ENCODE measurements at regions not wholly inside any gene's neighbourhood (a gene's known extent, or its start where the extent isn't known, plus 50 kb on each side); places are given as distances from the start of the nearest gene placed in this dataset.

- intact Hi-C loops (cut with micrococcal nuclease; ENCODE audit: unreplicated experiment) = loop anchor here (10.0 kb wide), 1 partner anchor 256 kb away; no protein-coding TSS in a partner anchor
- CTCF ChIA-PET = no interaction called here
- peaks cover 8% of the 10 kb centered on the region for H3K4me1 Mint-ChIP-seq (ENCODE audit: low read depth, unreplicated experiment)
- TF ChIP-seq CTCF (IDR thresholded peaks at IDR 0.05; ENCODE audit: unreplicated experiment) = no peak
- H3K27ac Mint-ChIP-seq (ENCODE audit: unreplicated experiment) = no peak overlapping the region
- H3K9me3 Mint-ChIP-seq (ENCODE audit: low read depth, unreplicated experiment) = no peaks in the 10 kb centered on the region
- H3K36me3 Mint-ChIP-seq (ENCODE audit: insufficient read depth, unreplicated experiment) = no peaks in the 10 kb centered on the region
- DNase-seq = no peak
- no TSS peak for BruUV-seq (replicated peaks)
- H3K27me3 Mint-ChIP-seq (ENCODE audit: unreplicated experiment) = peaks cover 16% of the 10 kb centered on the region
- H3K4me3 Mint-ChIP-seq (ENCODE audit: low read depth, unreplicated experiment) = no peak overlapping the region
Measured at GRCh38 chr10:78938695-78939672, 129.8 kb upstream of the ZMIZ1 start.

GRCh38 chr10:78942091-78942501 lies 126.7 kb upstream of the ZMIZ1 start:
- no peak for TF ChIP-seq CTCF (IDR thresholded peaks at IDR 0.05; ENCODE audit: unreplicated experiment)
- Mint-ChIP-seq H3K27ac (ENCODE audit: unreplicated experiment) (no peak overlapping the region), H3K9me3 (ENCODE audit: low read depth, unreplicated experiment) (no peaks in the 10 kb centered on the region), H3K36me3 (ENCODE audit: insufficient read depth, unreplicated experiment) (no peaks in the 10 kb centered on the region), H3K4me1 (ENCODE audit: low read depth, unreplicated experiment) (peaks cover 8% of the 10 kb centered on the region), H3K27me3 (ENCODE audit: unreplicated experiment) (peaks cover 24% of the 10 kb centered on the region), H3K4me3 (ENCODE audit: low read depth, unreplicated experiment) (no peak overlapping the region)
- BruUV-seq (replicated peaks) = no TSS peak
- CTCF ChIA-PET = no interaction called here
- no peak for DNase-seq
- intact Hi-C loops (cut with micrococcal nuclease; ENCODE audit: unreplicated experiment) = no loop called here

- H3K4me1 Mint-ChIP-seq (ENCODE audit: low read depth, unreplicated experiment) = no peaks in the 10 kb centered on the region
- CTCF ChIA-PET = no interaction called here
- no peaks in the 10 kb centered on the region for H3K36me3 Mint-ChIP-seq (ENCODE audit: insufficient read depth, unreplicated experiment)
- DNase-seq = no peak
- intact Hi-C loops (cut with micrococcal nuclease; ENCODE audit: unreplicated experiment) = no loop called here
- H3K9me3 Mint-ChIP-seq (ENCODE audit: low read depth, unreplicated experiment) = no peaks in the 10 kb centered on the region
- TF ChIP-seq CTCF (IDR thresholded peaks at IDR 0.05; ENCODE audit: unreplicated experiment) = no peak
- H3K27ac Mint-ChIP-seq (ENCODE audit: unreplicated experiment) = no peak overlapping the region
- BruUV-seq (replicated peaks) = no TSS peak
- no peak overlapping the region for H3K4me3 Mint-ChIP-seq (ENCODE audit: low read depth, unreplicated experiment)
- peaks cover 24% of the 10 kb centered on the region for H3K27me3 Mint-ChIP-seq (ENCODE audit: unreplicated experiment)
Measured at GRCh38 chr10:78944723-78945312, 123.9 kb upstream of the ZMIZ1 start.

- intact Hi-C loops (cut with micrococcal nuclease; ENCODE audit: unreplicated experiment) = no loop called here
- BruUV-seq (replicated peaks) = no TSS peak
- Mint-ChIP-seq H3K4me1 (ENCODE audit: low read depth, unreplicated experiment) (no peaks in the 10 kb centered on the region), H3K4me3 (ENCODE audit: low read depth, unreplicated experiment) (no peak overlapping the region), H3K36me3 (ENCODE audit: insufficient read depth, unreplicated experiment) (no peaks in the 10 kb centered on the region), H3K27ac (ENCODE audit: unreplicated experiment) (no peak overlapping the region), H3K9me3 (ENCODE audit: low read depth, unreplicated experiment) (no peaks in the 10 kb centered on the region), H3K27me3 (ENCODE audit: unreplicated experiment) (peaks cover 24% of the 10 kb centered on the region)
- TF ChIP-seq CTCF (IDR thresholded peaks at IDR 0.05; ENCODE audit: unreplicated experiment) = no peak
- no peak for DNase-seq
- CTCF ChIA-PET = no interaction called here
Measured at GRCh38 chr10:78945838-78946237, 122.9 kb upstream of the ZMIZ1 start.
